GM12878 (cell line): ENCODE measurements at regions not wholly inside any gene's neighbourhood (a gene's known extent, or its start where the extent isn't known, plus 50 kb on each side); places are given as distances from the start of the nearest gene placed in this dataset.

ENCODE experiments used
- ATAC-seq: fragments of 200-7000 bp; cut with Tn5 transposase; 3 replicates; pipeline ENCODE4 v1.9.1; 2020; ENCODE audit warnings: mild to moderate bottlenecking, moderate library complexity
- BruUV-seq: library from RNA; stranded (reverse); fragments of 400-500 nt; replicated peaks from 2 replicates; lab custom pipeline; 2021; lab: Mats Ljungman, UMichigan
- CTCF ChIA-PET: fragments of 300-600 bp; sonication (Branson Sonifier 250); formaldehyde crosslinking; extraction: SDS; loops from one replicate; lab custom pipeline; 2021; ENCODE audit warnings: inconsistent platforms; lab: Yijun Ruan, JAX
- POLR2A ChIA-PET: fragments of 350-600 bp; formaldehyde crosslinking; extraction: SDS; loops from one replicate; lab custom pipeline; 2021; ENCODE audit warnings: inconsistent platforms; lab: Charles Lee
- RAD21 ChIA-PET: fragments of 300-600 bp; sonication (Branson Sonifier 250); formaldehyde crosslinking; loops from one replicate; lab custom pipeline; 2023; ENCODE audit warnings: antibody characterized with exemption; ENCODE audit not compliant: unreplicated experiment; lab: Charles Lee
- SMC1A ChIA-PET: fragments of 300-600 bp; sonication (Branson Sonifier 250); formaldehyde crosslinking; loops from one replicate; lab custom pipeline; 2023; ENCODE audit not compliant: unreplicated experiment, uncharacterized antibody; lab: Charles Lee
- DNase-seq: peaks from one replicate; pipeline ENCODE4 v3.0.0-alpha.2; 2011; ENCODE audit warnings: low read depth, low spot score
- FAIRE-seq: peaks from 3 replicates; lab custom pipeline; 2011; peaks lifted over from hg19 to GRCh38; lab: Jason Lieb, UNC
- H2AFZ ChIP-seq: 2 replicates; pipeline ENCODE4 v1.6.0; 2011; ENCODE audit warnings: low read depth, low read length, control low read depth; ENCODE audit not compliant: control insufficient read depth
- H3K27ac ChIP-seq: 2 replicates; pipeline ENCODE4 v1.5.1; 2011; ENCODE audit warnings: control low read depth; ENCODE audit not compliant: control insufficient read depth, insufficient read depth
- H3K27me3 ChIP-seq, 2 experiments: replicated peaks in 1 of 2; 2 replicates each; pipeline versions ENCODE4 v1.6.0 to v1.6.1; 2011; ENCODE audit warnings: low read length in 1 of 2; ENCODE audit not compliant: control insufficient read depth in 2 of 2, insufficient read depth in 2 of 2
- H3K36me3 ChIP-seq, 2 experiments: 2 replicates each; pipeline ENCODE4 v1.5.1; 2011; ENCODE audit warnings: low read length in 1 of 2; ENCODE audit not compliant: control insufficient read depth in 2 of 2, insufficient read depth in 2 of 2
- H3K4me1 ChIP-seq: 2 replicates; pipeline ENCODE4 v1.6.1; 2011; ENCODE audit warnings: mild to moderate bottlenecking, low read length, moderate library complexity, mixed read lengths; ENCODE audit not compliant: control insufficient read depth, insufficient read depth
- H3K4me2 ChIP-seq: 2 replicates; pipeline ENCODE4 v1.6.0; 2011; ENCODE audit warnings: control low read depth; ENCODE audit not compliant: control insufficient read depth, insufficient read depth
- H3K4me3 ChIP-seq: fragments of 200-600 bp; sonication (generic); 2 replicates; pipeline ENCODE4 v1.5.1; 2016
- H3K79me2 ChIP-seq: 2 replicates; pipeline ENCODE4 v1.6.0; 2011; ENCODE audit warnings: low read length; ENCODE audit not compliant: control insufficient read depth, insufficient read depth
- H3K9ac ChIP-seq: 2 replicates; pipeline ENCODE4 v1.8.0; 2011; ENCODE audit warnings: low read length, control low read depth, mixed read lengths; ENCODE audit not compliant: control insufficient read depth, insufficient read depth
- H3K9me3 ChIP-seq: replicated peaks from 3 replicates; pipeline ENCODE4 v1.5.1; 2011; ENCODE audit warnings: mild to moderate bottlenecking, low read length; ENCODE audit not compliant: control insufficient read depth, insufficient read depth
- H4K20me1 ChIP-seq: 2 replicates; pipeline ENCODE4 v1.6.0; 2011; ENCODE audit not compliant: control insufficient read depth, insufficient read depth
- ATF3 ChIP-seq: IDR thresholded peaks from 2 replicates; pipeline ENCODE4 v1.6.1; 2011; ENCODE audit warnings: low read depth, mild to moderate bottlenecking, low read length, moderate library complexity, borderline replicate concordance; ENCODE audit errors: extremely low read depth
- CBX3 ChIP-seq: fragments of 200-600 bp; sonication (generic); IDR thresholded peaks from 2 replicates; pipeline ENCODE4 v1.6.1; 2016; ENCODE audit warnings: low read depth, borderline replicate concordance
- E2F8 ChIP-seq: fragments of 450-650 bp; IDR thresholded peaks from 2 replicates; pipeline ENCODE4 v1.6.1; 2018; ENCODE audit warnings: mild to moderate bottlenecking, low read depth, moderate library complexity; ENCODE audit not compliant: partially characterized antibody
- ESRRA ChIP-seq: IDR thresholded peaks from 2 replicates; pipeline ENCODE4 v1.6.1; 2012; ENCODE audit warnings: mild to moderate bottlenecking, low read length, improper control_type of control experiment
- EZH2 ChIP-seq: IDR thresholded peaks from 2 replicates; pipeline ENCODE4 v1.6.1; 2012; ENCODE audit warnings: low read depth, mild to moderate bottlenecking, control low read depth, inconsistent platforms, low read length, borderline replicate concordance; ENCODE audit not compliant: control insufficient read depth
- IKZF1 ChIP-seq: fragments of 450-650 bp; conservative IDR thresholded peaks from 2 replicates; pipeline ENCODE4 v1.6.1; 2017; ENCODE audit warnings: antibody characterized with exemption, mild to moderate bottlenecking
- NFXL1 ChIP-seq: fragments of 450-650 bp; IDR thresholded peaks from 2 replicates; pipeline ENCODE4 v1.6.1; 2017; ENCODE audit warnings: antibody characterized with exemption, mild to moderate bottlenecking, borderline replicate concordance
- RAD21 ChIP-seq: IDR thresholded peaks from 2 replicates; pipeline ENCODE4 v1.6.1; 2011; ENCODE audit warnings: mild to moderate bottlenecking, low read depth, low read length, moderate library complexity; ENCODE audit not compliant: insufficient read depth
- WGBS: methylation state at CpG from one replicate; pipeline ENCODE4 v1.1.6; 2016; ENCODE audit warnings: low lambda C conversion rate; ENCODE audit not compliant: insufficient replicate concordance, insufficient coverage; ENCODE audit errors: missing lambda C conversion rate; 5-methylcytosine and 5-hydroxymethylcytosine counted together
- in situ Hi-C: fragments of 300-500 bp; cut with MboI; formaldehyde crosslinking; loops from 9 replicates; pipeline ENCODE4 v1.14.3; 2018; ENCODE audit warnings: mixed read lengths
- intact Hi-C: fragments of 100-400 bp; cut with micrococcal nuclease; formaldehyde crosslinking; loops from one replicate; pipeline ENCODE4 v1.14.2; 2022; ENCODE audit not compliant: unreplicated experiment
- TF ChIP-seq, protein P1 (sequence below): IDR thresholded peaks from 2 replicates; pipeline ENCODE4 v1.6.1; 2012; ENCODE audit warnings: low read depth, low read length, improper control_type of control experiment
- TF ChIP-seq, protein P2 (sequence below): fragments of 450-650 bp; formaldehyde crosslinking; IDR thresholded peaks from 2 replicates; pipeline ENCODE4 v1.5.0; 2022; ENCODE audit warnings: mild to moderate bottlenecking, missing genetic modification characterization
- TF ChIP-seq, protein P3 (sequence below): IDR thresholded peaks from 2 replicates; pipeline ENCODE4 v1.6.1; 2012; ENCODE audit warnings: improper control_type of control experiment, low read depth, low read length; ENCODE audit not compliant: insufficient replicate concordance

GRCh38 chr4:124409044-124409443 lies 303.5 kb downstream of the ANKRD50 start:
- Histone ChIP-seq H3K27me3 (no peaks in the 10 kb centered on the region), H4K20me1 (no peaks in the 10 kb centered on the region), H3K4me3 (no peak overlapping the region), H3K36me3 (no peaks in the 10 kb centered on the region), H3K27ac (no peak overlapping the region), H3K4me2 (no peak overlapping the region), H2AFZ (no peak overlapping the region), H3K79me2 (no peaks in the 10 kb centered on the region), H3K9ac (no peak overlapping the region), H3K9me3 (no peaks in the 10 kb centered on the region), H3K4me1 (no peaks in the 10 kb centered on the region)
- no TSS peak for BruUV-seq
- ATAC-seq (no peak), DNase-seq (no peak), FAIRE-seq (no peak)
- POLR2A ChIA-PET = no interaction called here
- SMC1A ChIA-PET = no interaction called here
- CTCF ChIA-PET = no interaction called here
- in situ Hi-C loops = no loop called here
- intact Hi-C loops = no loop called here
- 38% methylated on average over 4 of the region's 4 CpGs for WGBS
- RAD21 ChIA-PET = no interaction called here
- TF ChIP-seq EZH2 (no peak), ESRRA (no peak), NFXL1 (no peak), RAD21 (no peak), ATF3 (no peak), CBX3 (no peak), IKZF1 (no peak), E2F8 (no peak)
- TF ChIP-seq, protein P1, sequence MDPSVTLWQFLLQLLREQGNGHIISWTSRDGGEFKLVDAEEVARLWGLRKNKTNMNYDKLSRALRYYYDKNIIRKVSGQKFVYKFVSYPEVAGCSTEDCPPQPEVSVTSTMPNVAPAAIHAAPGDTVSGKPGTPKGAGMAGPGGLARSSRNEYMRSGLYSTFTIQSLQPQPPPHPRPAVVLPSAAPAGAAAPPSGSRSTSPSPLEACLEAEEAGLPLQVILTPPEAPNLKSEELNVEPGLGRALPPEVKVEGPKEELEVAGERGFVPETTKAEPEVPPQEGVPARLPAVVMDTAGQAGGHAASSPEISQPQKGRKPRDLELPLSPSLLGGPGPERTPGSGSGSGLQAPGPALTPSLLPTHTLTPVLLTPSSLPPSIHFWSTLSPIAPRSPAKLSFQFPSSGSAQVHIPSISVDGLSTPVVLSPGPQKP = no peak
- TF ChIP-seq, protein P2, sequence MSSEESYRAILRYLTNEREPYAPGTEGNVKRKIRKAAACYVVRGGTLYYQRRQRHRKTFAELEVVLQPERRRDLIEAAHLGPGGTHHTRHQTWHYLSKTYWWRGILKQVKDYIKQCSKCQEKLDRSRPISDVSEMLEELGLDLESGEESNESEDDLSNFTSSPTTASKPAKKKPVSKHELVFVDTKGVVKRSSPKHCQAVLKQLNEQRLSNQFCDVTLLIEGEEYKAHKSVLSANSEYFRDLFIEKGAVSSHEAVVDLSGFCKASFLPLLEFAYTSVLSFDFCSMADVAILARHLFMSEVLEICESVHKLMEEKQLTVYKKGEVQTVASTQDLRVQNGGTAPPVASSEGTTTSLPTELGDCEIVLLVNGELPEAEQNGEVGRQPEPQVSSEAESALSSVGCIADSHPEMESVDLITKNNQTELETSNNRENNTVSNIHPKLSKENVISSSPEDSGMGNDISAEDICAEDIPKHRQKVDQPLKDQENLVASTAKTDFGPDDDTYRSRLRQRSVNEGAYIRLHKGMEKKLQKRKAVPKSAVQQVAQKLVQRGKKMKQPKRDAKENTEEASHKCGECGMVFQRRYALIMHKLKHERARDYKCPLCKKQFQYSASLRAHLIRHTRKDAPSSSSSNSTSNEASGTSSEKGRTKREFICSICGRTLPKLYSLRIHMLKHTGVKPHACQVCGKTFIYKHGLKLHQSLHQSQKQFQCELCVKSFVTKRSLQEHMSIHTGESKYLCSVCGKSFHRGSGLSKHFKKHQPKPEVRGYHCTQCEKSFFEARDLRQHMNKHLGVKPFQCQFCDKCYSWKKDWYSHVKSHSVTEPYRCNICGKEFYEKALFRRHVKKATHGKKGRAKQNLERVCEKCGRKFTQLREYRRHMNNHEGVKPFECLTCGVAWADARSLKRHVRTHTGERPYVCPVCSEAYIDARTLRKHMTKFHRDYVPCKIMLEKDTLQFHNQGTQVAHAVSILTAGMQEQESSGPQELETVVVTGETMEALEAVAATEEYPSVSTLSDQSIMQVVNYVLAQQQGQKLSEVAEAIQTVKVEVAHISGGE (CRISPR knock-in tag) = no peak
- TF ChIP-seq, protein P3, sequence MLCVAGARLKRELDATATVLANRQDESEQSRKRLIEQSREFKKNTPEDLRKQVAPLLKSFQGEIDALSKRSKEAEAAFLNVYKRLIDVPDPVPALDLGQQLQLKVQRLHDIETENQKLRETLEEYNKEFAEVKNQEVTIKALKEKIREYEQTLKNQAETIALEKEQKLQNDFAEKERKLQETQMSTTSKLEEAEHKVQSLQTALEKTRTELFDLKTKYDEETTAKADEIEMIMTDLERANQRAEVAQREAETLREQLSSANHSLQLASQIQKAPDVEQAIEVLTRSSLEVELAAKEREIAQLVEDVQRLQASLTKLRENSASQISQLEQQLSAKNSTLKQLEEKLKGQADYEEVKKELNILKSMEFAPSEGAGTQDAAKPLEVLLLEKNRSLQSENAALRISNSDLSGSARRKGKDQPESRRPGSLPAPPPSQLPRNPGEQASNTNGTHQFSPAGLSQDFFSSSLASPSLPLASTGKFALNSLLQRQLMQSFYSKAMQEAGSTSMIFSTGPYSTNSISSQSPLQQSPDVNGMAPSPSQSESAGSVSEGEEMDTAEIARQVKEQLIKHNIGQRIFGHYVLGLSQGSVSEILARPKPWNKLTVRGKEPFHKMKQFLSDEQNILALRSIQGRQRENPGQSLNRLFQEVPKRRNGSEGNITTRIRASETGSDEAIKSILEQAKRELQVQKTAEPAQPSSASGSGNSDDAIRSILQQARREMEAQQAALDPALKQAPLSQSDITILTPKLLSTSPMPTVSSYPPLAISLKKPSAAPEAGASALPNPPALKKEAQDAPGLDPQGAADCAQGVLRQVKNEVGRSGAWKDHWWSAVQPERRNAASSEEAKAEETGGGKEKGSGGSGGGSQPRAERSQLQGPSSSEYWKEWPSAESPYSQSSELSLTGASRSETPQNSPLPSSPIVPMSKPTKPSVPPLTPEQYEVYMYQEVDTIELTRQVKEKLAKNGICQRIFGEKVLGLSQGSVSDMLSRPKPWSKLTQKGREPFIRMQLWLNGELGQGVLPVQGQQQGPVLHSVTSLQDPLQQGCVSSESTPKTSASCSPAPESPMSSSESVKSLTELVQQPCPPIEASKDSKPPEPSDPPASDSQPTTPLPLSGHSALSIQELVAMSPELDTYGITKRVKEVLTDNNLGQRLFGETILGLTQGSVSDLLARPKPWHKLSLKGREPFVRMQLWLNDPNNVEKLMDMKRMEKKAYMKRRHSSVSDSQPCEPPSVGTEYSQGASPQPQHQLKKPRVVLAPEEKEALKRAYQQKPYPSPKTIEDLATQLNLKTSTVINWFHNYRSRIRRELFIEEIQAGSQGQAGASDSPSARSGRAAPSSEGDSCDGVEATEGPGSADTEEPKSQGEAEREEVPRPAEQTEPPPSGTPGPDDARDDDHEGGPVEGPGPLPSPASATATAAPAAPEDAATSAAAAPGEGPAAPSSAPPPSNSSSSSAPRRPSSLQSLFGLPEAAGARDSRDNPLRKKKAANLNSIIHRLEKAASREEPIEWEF = no peak
